ENCODE measurements at regions not wholly inside any gene's neighbourhood (a gene's known extent, or its start where the extent isn't known, plus 50 kb on each side); places are given as distances from the start of the nearest gene placed in this dataset.

GRCh38 chr1:217253351-217253750 is 377.5 kb downstream of the GPATCH2 start:
- Histone ChIP-seq H3K36me3 (ENCODE audit: control insufficient read depth, low read length) (no peaks in the 10 kb centered on the region), H3K79me2 (ENCODE audit: control insufficient read depth, low read length) (no peaks in the 10 kb centered on the region), H3K27me3 (ENCODE audit: control insufficient read depth, low read length) (no peaks in the 10 kb centered on the region), H3F3A (ENCODE audit: control insufficient read depth, insufficient read depth) (no peaks in the 10 kb centered on the region), H4K20me1 (ENCODE audit: control insufficient read depth, insufficient read depth, low read depth, low read length) (no peaks in the 10 kb centered on the region), H3K9me2 (replicated peaks; ENCODE audit: control insufficient read depth, low read length) (no peaks in the 10 kb centered on the region), H3K4me2 (ENCODE audit: low read length) (no peak overlapping the region), H3K4me1 (ENCODE audit: control insufficient read depth, low read length) (no peaks in the 10 kb centered on the region), H3K27ac (ENCODE audit: low read depth, low read length) (no peak overlapping the region), H3K9me3 (ENCODE audit: control insufficient read depth, insufficient read depth, low read length) (no peaks in the 10 kb centered on the region), H3K4me3 (ENCODE audit: low read length) (no peak overlapping the region)
- TF ChIP-seq EZH2phosphoT487 (IDR thresholded peaks at IDR 0.05; ENCODE audit: borderline replicate concordance, low read length) (no peak), CTCF (IDR thresholded peaks at IDR 0.05; ENCODE audit: low read depth, low read length, poor library complexity, severe bottlenecking) (no peak)

- H3K4me3 ChIP-seq (ENCODE audit: low read length), result no peak overlapping the region
- no peaks in the 10 kb centered on the region for H3K9me3 ChIP-seq (ENCODE audit: control insufficient read depth, insufficient read depth, low read length)
- no peaks in the 10 kb centered on the region for H3K79me2 ChIP-seq (ENCODE audit: control insufficient read depth, low read length)
- H4K20me1 ChIP-seq (ENCODE audit: control insufficient read depth, insufficient read depth, low read depth, low read length), result no peaks in the 10 kb centered on the region
- H3K36me3 ChIP-seq (ENCODE audit: control insufficient read depth, low read length), result no peaks in the 10 kb centered on the region
- TF ChIP-seq EZH2phosphoT487 (IDR thresholded peaks at IDR 0.05; ENCODE audit: borderline replicate concordance, low read length) (no peak), CTCF (IDR thresholded peaks at IDR 0.05; ENCODE audit: low read depth, low read length, poor library complexity, severe bottlenecking) (no peak)
- H3K27ac ChIP-seq (ENCODE audit: low read depth, low read length), result no peak overlapping the region
- no peaks in the 10 kb centered on the region for H3K4me1 ChIP-seq (ENCODE audit: control insufficient read depth, low read length)
- H3F3A ChIP-seq (ENCODE audit: control insufficient read depth, insufficient read depth), result no peaks in the 10 kb centered on the region
- no peaks in the 10 kb centered on the region for H3K27me3 ChIP-seq (ENCODE audit: control insufficient read depth, low read length)
- no peaks in the 10 kb centered on the region for H3K9me2 ChIP-seq (replicated peaks; ENCODE audit: control insufficient read depth, low read length)
- no peak overlapping the region for H3K4me2 ChIP-seq (ENCODE audit: low read length)
These were observed 379.8 kb downstream of the GPATCH2 start for GRCh38 chr1:217251121-217251520.

GRCh38 chr1:217249857-217250256 is 381.0 kb downstream of the GPATCH2 start:
- Histone ChIP-seq H3K36me3 (ENCODE audit: control insufficient read depth, low read length) (no peaks in the 10 kb centered on the region), H3K4me2 (ENCODE audit: low read length) (no peak overlapping the region), H3K79me2 (ENCODE audit: control insufficient read depth, low read length) (no peaks in the 10 kb centered on the region)

More at GRCh38 chr1:217249857-217250256, 381.0 kb downstream of the GPATCH2 start:
- H3K9me3 ChIP-seq (ENCODE audit: control insufficient read depth, insufficient read depth, low read length), result no peaks in the 10 kb centered on the region
- no peaks in the 10 kb centered on the region for H3K9me2 ChIP-seq (replicated peaks; ENCODE audit: control insufficient read depth, low read length)
- H3K27ac ChIP-seq (ENCODE audit: low read depth, low read length), result no peak overlapping the region
- no peaks in the 10 kb centered on the region for H3K27me3 ChIP-seq (ENCODE audit: control insufficient read depth, low read length)
- no peaks in the 10 kb centered on the region for H3F3A ChIP-seq (ENCODE audit: control insufficient read depth, insufficient read depth)
- no peak overlapping the region for H3K4me3 ChIP-seq (ENCODE audit: low read length)
- no peak for TF ChIP-seq CTCF (IDR thresholded peaks at IDR 0.05; ENCODE audit: low read depth, low read length, poor library complexity, severe bottlenecking)
- no peak for TF ChIP-seq EZH2phosphoT487 (IDR thresholded peaks at IDR 0.05; ENCODE audit: borderline replicate concordance, low read length)
- no peaks in the 10 kb centered on the region for H3K4me1 ChIP-seq (ENCODE audit: control insufficient read depth, low read length)
- H4K20me1 ChIP-seq (ENCODE audit: control insufficient read depth, insufficient read depth, low read depth, low read length), result no peaks in the 10 kb centered on the region

Data from DOHH2 (cell line).